Keratinocyte (primary cell): ENCODE measurements at regions not wholly inside any gene's neighbourhood (a gene's known extent, or its start where the extent isn't known, plus 50 kb on each side); places are given as distances from the start of the nearest gene placed in this dataset.

Experiments
- EZH2 ChIP-seq: IDR thresholded peaks from one replicate; pipeline ENCODE4 v1.6.1; 2012; ENCODE audit warnings: inconsistent platforms, mild to moderate bottlenecking, low read length, moderate library complexity
- TF ChIP-seq, protein P1 (sequence below), 3 experiments: IDR thresholded peaks in 1 of 3; conservative IDR thresholded peaks in 1 of 3; optimal IDR thresholded peaks in 1 of 3; 2 replicates in 2 of 3; 3 replicates in 1 of 3; pipeline versions ENCODE3 to v1.5.1; 2011; ENCODE audit warnings: low read length in 3 of 3, mild to moderate bottlenecking in 3 of 3, moderate library complexity in 2 of 3, control low read depth in 1 of 3, inconsistent platforms in 1 of 3; ENCODE audit not compliant: insufficient read depth in 2 of 3; ENCODE audit errors: extremely low read depth in 1 of 3

DNA sequence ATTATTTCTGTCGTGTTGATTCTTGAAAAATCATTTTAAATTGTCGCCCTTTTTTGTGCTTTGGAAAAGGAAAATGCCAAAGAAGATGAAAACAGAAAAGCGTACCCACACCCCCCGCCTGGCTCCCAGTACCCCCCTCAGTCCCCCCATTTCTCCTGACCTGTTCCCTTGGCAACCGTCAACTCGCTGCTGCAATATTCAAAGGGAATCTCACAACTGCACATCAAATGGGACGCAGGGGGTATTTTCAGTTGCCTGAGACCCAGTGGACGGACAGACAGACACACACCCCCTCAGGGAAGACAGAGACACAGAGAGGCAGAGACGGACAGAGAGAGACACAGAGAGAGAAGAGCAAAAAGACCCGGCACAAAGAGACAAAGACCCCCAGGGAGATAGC lies 83.5 kb upstream of the PRR20G start:
- TF ChIP-seq, protein P1, sequence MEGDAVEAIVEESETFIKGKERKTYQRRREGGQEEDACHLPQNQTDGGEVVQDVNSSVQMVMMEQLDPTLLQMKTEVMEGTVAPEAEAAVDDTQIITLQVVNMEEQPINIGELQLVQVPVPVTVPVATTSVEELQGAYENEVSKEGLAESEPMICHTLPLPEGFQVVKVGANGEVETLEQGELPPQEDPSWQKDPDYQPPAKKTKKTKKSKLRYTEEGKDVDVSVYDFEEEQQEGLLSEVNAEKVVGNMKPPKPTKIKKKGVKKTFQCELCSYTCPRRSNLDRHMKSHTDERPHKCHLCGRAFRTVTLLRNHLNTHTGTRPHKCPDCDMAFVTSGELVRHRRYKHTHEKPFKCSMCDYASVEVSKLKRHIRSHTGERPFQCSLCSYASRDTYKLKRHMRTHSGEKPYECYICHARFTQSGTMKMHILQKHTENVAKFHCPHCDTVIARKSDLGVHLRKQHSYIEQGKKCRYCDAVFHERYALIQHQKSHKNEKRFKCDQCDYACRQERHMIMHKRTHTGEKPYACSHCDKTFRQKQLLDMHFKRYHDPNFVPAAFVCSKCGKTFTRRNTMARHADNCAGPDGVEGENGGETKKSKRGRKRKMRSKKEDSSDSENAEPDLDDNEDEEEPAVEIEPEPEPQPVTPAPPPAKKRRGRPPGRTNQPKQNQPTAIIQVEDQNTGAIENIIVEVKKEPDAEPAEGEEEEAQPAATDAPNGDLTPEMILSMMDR (optimal IDR thresholded peaks at IDR 0.05 in 1 of 3, IDR thresholded peaks at IDR 0.05 in 1 of 3, conservative IDR thresholded peaks at IDR 0.05 in 1 of 3; ENCODE audit: extremely low read depth in 1 of 3, insufficient read depth in 2 of 3, low read length in 3 of 3), result no peak
- TF ChIP-seq EZH2, result no peak
